Stimulated activated CD4-positive, alpha-beta T cell treated with anti-CD3 and anti-CD28 coated beads, TNF-alpha, amount 100 ng/mL, for 4 hours (primary cell): ENCODE measurements at regions not wholly inside any gene's neighbourhood (a gene's known extent, or its start where the extent isn't known, plus 50 kb on each side); places are given as distances from the start of the nearest gene placed in this dataset.

ENCODE experiments used
- DNase-seq, 3 experiments: peaks; one replicate each; pipeline ENCODE4 v3.0.0-alpha.2; 2020; ENCODE audit warnings: low read depth in 3 of 3

- no peak for DNase-seq
These were observed 78.4 kb upstream of the NUDT4 start for GRCh38 chr12:93299262-93299846.

DNA sequence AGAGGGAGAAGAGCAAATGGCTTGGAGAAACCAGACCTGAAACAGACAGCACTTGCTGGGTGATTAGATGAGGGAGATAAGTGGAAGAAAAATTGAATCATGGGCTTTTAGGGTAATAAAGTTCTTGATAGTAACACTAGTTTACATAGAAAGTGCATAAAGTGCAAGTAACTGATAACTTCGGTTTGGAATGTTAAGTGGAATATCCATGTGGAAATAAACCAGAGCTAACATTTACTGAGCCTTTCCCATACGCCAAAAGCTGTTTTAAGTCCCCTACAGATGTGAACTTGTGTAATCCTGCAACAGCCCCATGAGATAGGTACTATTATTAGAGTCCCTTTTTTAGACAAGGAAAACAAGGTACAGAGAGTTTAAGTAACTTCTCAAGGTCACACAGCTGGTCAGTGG is 77.1 kb upstream of the NUDT4 start:
- no peak for DNase-seq

DNA sequence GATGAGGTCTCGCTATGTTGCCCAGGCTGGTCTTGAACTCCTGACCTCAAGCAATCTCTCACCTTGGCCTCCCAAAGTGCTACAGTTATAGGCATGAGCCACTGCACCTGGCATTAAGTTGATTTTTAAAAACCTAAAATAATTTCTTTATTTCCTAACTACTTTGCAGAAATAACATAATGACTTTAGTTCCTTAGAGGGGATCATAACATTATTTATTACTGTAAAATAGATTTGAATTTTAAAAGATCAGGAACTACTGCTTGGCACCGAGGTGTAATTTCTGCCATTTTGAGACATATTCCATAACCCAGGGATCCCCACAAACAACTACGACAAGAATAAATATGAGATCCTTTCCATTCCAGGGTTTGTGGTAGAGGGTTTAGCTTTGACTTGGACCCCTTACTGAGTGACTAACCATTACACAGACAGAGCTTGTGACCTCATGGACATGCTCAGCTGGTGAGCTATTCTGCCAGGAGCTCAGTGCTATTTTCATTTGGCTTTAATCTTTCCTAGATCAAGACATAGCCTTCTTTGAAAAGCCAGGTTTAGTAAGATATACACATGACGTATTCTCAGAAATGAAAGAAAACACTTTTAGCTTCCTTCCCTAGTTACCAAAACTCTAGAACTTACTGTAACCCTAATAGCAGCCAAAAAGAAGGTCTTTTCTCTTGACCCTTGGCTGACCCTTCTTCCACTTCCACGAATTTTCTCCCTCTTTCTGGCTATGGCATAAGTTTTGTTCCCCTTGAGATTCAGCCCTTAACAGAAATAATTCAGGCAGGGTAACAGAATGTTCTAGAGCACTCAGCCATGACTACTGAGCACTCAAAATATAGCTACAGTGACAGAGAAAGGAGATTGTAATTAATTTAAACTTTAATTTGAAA is 75.1 kb upstream of the NUDT4 start:
- DNase-seq: no peak

DNA sequence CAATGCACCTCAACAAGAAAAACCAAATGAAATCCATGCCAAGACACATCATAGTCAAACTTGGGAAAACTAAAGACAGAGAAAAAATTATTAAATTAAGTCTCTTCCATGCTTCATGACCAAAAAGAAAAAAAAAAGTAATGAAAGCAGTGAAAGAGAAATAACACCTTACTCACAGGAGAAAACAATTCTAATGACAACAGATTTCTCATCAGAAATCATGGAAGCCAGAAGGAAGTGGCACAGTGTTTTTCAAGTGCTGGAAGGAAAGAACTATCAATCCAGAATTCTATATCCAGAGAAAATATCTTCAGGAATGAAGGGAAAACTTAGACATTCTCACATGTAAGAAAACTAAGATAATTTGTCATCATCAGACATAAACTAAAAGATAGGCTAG is 71.1 kb upstream of the NUDT4 start:
- DNase-seq: no peak

DNA sequence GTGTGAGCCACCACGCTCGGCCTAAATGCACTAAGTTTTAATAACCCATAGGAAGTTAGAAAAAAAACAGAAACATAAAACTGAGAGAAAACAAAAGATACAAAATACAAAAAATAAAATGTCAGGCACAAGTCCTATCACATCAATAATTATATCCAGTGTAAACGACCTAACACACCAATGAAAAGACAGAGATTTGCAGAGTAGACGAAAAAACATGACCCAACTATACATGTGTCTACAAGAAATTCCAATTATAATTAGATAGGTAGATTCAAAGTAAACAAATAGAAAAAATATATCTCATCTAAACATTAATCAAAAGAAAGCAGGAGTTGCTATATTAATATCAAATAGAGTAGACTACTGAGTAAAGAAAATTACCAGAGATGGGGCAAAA is 69.4 kb upstream of the NUDT4 start:
- DNase-seq: no peak

DNA sequence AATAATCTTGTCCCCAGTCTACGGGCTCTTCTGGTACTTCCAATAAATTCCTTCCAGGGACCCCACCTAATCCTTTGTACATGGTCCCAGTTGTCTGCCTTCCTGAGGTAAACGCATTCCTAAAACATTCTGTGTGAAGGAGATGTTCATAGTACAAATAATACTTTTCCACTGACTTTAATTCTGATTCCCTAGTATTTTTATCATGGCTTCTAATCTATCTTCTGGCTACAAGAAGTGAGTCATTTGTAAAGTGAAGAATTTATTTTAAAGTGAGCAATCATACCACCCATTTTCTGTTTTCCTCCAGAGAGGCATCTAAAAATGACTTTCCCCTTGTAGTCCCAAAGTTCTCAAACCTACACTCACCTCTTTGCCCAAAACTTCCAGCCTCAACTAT is 65.9 kb upstream of the NUDT4 start:
- no peak for DNase-seq

GRCh38 chr12:93314177-93314497 is 63.6 kb upstream of the NUDT4 start:
- DNase-seq: no peak

DNA sequence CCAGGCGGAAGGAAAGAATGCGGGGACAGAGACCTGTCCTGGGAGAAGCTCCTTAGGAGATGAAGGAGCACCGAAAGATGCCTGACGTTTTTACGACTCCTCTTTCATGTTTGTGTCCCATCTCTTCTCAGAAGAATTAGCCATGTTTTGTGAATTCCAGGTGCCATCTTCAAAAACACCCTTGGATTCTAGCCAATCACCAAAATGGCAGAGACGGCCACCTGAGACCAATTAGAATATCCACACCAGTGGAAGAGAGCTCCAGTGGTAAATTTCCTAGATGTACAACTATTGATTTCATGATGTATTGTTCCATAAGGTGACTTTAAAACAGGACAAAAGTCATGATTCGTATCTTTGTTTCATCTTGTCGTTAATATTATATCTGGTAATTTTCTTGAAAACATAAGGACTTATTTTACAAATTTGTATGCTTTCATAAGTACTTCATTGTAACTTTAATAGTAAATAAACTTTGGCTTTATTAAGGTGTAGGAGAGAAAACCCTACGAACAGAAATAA is 62.3 kb upstream of the NUDT4 start:
- no peak for DNase-seq

DNA sequence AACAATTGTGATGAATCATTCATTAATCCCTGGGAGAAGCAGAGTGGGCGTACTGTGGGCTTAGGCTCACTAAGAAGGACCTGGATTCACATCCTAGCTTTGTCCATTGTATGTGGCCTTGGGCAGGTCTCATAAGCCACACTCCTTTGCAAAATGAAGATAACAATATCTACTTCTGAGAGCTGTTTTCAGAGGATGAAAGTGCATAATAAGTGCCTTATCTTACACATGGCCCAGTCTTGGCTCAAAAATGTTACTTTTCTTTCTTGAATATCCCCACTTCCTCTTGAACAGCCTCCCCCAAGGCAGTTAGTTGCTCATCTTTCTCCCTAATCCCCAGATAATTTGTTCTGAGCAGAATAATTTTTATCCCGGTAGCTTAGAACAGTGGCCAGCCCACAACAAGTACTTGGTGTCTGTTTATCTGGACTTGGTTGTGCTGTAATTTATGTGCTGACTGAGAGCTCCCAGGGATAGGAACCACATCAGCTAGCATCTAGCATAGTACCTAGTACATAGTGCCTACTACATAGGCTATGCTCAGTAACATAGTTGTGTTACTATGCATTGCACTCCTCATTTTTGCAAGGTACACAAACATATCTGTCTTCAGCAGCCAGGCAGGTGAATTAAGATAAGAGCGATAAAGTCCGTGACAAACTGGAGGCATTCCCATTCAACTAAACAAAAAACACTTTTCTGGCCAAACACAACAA is 61.7 kb upstream of the NUDT4 start:
- DNase-seq: no peak

DNA sequence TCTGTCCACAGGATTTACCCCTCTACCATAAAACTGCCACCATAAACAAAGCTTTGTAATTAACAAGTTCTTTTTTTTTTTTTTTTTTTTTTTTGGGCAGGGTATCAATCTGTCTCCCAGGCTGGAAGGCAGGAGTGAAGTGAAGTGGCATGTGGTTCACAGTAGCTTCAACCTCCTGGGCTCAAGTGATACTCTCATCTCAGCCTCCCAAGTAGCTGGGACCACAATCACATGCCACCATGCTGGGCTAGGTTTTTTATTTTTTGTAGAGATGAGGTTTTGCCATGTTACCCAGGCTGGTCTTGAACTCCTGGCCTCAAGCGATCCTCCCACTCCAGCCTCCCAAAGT is 61.1 kb upstream of the NUDT4 start:
- no peak for DNase-seq

DNA sequence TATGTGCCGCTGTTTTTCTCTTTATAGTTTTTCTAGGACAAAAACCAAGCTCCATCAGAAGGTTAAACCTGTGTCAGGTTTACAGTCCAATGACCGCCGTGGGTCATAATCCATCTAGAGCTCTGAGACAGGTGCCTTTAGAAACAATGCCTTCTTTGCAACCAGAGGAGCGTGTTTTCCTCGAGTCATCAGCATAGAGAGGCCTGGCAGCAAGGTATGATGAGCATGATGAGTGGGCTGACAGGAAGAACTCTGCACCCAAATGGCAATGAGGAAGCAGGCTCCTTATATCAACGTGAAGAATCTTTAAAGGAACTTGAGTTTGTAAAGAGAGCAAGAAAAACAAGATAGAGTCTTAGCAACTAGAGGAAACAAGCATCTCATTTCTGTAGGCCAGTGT is 60.5 kb upstream of the NUDT4 start:
- DNase-seq: no peak

DNA sequence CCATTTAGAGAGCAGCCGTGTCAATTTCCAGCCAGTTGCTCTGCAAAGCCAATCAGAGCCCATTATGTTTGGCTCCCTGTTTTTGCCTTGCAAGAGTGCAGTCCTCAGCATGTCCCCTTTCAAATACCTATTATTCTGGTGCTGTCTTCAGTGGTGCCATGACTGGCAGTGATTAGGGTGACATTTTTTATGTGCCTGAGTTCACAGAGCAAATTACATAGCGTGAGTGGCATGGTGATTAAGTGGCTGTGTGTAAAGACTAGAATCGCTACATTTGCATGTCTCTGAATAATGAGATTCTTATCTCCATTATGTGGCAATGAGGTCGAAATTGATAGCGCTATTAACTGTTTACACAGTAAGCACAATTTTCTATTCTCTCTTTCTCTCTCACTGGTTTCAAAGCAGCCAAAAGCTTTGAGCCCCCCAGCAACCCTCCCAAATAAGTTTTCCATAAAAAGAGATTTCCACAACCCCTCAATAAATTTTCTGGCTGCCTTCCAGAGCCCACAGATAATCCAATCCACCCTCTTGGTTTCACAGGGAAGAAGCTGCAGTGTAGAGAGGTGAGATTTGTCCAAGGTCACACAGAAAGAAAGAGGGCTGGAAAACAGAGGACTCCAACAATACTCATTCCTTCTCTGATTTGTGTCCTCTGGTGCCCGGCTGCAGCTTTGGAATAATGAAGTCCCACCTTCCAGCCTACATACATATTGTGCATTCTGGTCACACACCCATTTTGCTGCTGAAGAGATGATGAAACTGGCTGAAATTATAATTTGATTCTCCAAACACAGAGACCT is 58.8 kb upstream of the NUDT4 start:
- no peak for DNase-seq

DNA sequence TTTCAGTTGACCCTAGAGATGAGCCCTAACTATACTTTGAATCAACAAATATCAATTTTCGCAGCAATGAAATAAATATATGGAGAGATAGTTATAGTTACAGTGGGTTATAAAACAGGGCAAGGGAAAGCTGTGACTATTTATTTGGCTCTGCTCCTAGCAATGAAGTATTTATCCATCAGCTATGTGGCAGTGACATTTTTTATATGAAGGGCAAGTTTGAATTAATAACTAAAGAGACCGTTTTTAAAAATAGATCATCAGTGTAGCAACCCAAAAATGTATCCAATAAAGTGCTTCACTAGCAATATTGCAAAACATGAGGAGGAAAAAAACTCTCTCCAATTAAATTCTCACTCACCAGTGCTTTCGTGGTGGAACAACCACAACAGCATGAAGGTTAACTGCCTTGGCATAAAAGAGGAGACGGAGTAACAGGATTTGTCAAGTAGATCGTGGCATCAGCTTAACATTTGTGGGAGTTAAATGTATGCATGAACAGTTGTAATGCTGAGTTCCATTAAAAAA is 58.1 kb upstream of the NUDT4 start:
- DNase-seq: no peak

DNA sequence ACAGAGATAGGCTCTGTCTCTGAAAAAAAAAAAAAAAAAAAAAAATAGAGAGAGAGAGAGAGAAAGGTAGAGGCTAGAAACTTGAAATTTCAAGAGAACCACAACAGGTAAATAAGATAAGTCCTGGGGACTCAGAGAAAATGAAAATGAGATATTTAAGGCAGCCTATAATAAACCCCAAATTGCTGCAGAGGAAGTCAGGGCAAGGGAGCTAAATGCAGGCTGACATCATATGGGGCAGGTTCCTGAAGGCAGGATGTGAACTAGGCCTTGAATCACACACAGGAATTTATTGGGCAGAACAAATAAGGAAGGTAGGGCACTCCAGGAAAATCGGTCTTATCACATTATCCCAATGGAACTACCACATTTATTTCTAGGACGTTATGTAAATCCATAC is 54.9 kb upstream of the NUDT4 start:
- DNase-seq: no peak

GRCh38 chr12:93323625-93324329 is 53.9 kb upstream of the NUDT4 start:
- no peak for DNase-seq

GRCh38 chr12:93325855-93326254 is 51.9 kb upstream of the NUDT4 start:
- DNase-seq: no peak
